Breast epithelium (tissue), 4 donors: ENCODE measurements at regions not wholly inside any gene's neighbourhood (a gene's known extent, or its start where the extent isn't known, plus 50 kb on each side); places are given as distances from the start of the nearest gene placed in this dataset.

Source experiments
- DNase-seq, 2 donors: peaks; one replicate each; pipeline ENCODE4 v3.0.0-alpha.2; 2019; ENCODE audit warnings: low spot score in 2 of 2
- H3K27ac ChIP-seq, 2 donors: fragments of 200-600 bp; sonication (generic) in 1 of 2; one replicate each; pipeline ENCODE4 v1.5.1; 2016 to 2019; ENCODE audit warnings: mild to moderate bottlenecking in 1 of 2
- H3K27me3 ChIP-seq, 2 donors: fragments of 200-600 bp; sonication (generic) in 1 of 2; one replicate each; pipeline versions ENCODE4 v1.5.1 to v1.6.0; 2017 to 2019; ENCODE audit warnings: control low read depth in 1 of 2, mild to moderate bottlenecking in 1 of 2
- H3K36me3 ChIP-seq: fragments of 200-600 bp; one replicate; pipeline ENCODE4 v1.5.1; 2019
- H3K4me1 ChIP-seq, 2 donors: fragments of 200-600 bp; sonication (generic); one replicate each; pipeline ENCODE4 v1.5.1; 2016 to 2019; ENCODE audit warnings: control low read depth in 1 of 2
- H3K4me3 ChIP-seq, 3 donors: fragments of 200-600 bp; sonication (generic); 1 replicate in 2 of 3; 2 replicates in 1 of 3; pipeline ENCODE4 v1.5.1; 2016 to 2019; ENCODE audit warnings: mild to moderate bottlenecking in 3 of 3, moderate library complexity in 2 of 3
- H3K9me3 ChIP-seq, 2 donors: fragments of 200-600 bp; sonication (generic) in 1 of 2; one replicate each; pipeline ENCODE4 v1.5.1; 2016 to 2019; ENCODE audit warnings: control low read depth in 1 of 2
- CTCF ChIP-seq, 3 donors: fragments of 450-650 bp; IDR thresholded peaks; one replicate each; pipeline ENCODE4 v1.5.1; 2016 to 2017; ENCODE audit warnings: antibody characterized with exemption in 3 of 3, mild to moderate bottlenecking in 3 of 3, moderate library complexity in 3 of 3
- POLR2A ChIP-seq: fragments of 450-650 bp; IDR thresholded peaks from one replicate; pipeline ENCODE4 v1.6.1; 2016; ENCODE audit warnings: antibody characterized with exemption, mild to moderate bottlenecking, moderate library complexity
- POLR2AphosphoS5 ChIP-seq, 3 donors: sonication (generic); formaldehyde crosslinking; IDR thresholded peaks; one replicate each; pipeline ENCODE4 v1.6.1; 2017; ENCODE audit warnings: antibody characterized with exemption in 3 of 3
- intact Hi-C: fragments of 100-400 bp; cut with DNase I; formaldehyde crosslinking; loops from one replicate; pipeline ENCODE4 v1.15.1; 2023; ENCODE audit warnings: low total_unique reads

GRCh38 chrX:20463296-20464075 is 196.8 kb upstream of the RPS6KA3 start:
- Histone ChIP-seq H3K4me1 (no peaks in the 10 kb centered on the region), H3K9me3 (no peaks in the 10 kb centered on the region), H3K4me3 (no peak overlapping the region), H3K27me3 (peaks cover 0 to 61% of the 10 kb centered on the region in 2 donors), H3K27ac (no peak overlapping the region), H3K36me3 (no peaks in the 10 kb centered on the region)
- TF ChIP-seq CTCF (IDR thresholded peaks at IDR 0.05), result no peak
- TF ChIP-seq POLR2A, result no peak
- TF ChIP-seq POLR2AphosphoS5 (IDR thresholded peaks at IDR 0.05), result no peak
- intact Hi-C loops, result no loop called here
- DNase-seq, result no peak

GRCh38 chrX:20461576-20461975 is 194.9 kb upstream of the RPS6KA3 start:
- intact Hi-C loops, result no loop called here
- DNase-seq, result no peak
- TF ChIP-seq POLR2AphosphoS5 (IDR thresholded peaks at IDR 0.05), result no peak
- no peak for TF ChIP-seq POLR2A
- no peak for TF ChIP-seq CTCF (IDR thresholded peaks at IDR 0.05)
- Histone ChIP-seq H3K9me3 (no peaks in the 10 kb centered on the region), H3K27ac (no peak overlapping the region), H3K27me3 (peaks cover 0 to 49% of the 10 kb centered on the region in 2 donors), H3K4me1 (no peaks in the 10 kb centered on the region), H3K36me3 (no peaks in the 10 kb centered on the region), H3K4me3 (no peak overlapping the region)

DNA sequence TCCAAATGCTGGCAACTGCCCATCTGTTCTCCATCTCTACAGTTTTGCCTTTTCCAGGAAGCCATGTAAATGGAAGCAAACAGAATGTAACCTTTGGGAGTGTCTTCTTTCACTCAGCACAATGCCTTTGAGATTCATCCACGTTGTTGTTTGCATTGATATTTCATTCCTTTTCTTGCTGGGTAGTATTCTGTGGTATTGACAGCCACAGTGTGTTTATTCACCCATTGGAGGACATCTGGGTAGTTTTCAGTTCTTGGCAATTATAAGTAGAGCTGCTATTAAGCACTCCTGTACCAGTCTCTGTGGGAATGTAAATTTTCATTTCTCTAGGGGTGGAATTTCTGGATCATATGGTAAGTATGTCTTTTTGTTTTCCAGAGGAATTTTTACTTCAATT is 194.3 kb upstream of the RPS6KA3 start:
- H3K27me3 ChIP-seq, result peaks cover 0 to 49% of the 10 kb centered on the region in 2 donors
- no peak for TF ChIP-seq POLR2A
- no peak for TF ChIP-seq POLR2AphosphoS5 (IDR thresholded peaks at IDR 0.05)
- TF ChIP-seq CTCF (IDR thresholded peaks at IDR 0.05), result no peak
- H3K4me1 ChIP-seq, result no peaks in the 10 kb centered on the region
- no peak for DNase-seq
- no peaks in the 10 kb centered on the region for H3K9me3 ChIP-seq
- intact Hi-C loops, result no loop called here
- H3K4me3 ChIP-seq, result no peak overlapping the region
- H3K27ac ChIP-seq, result no peak overlapping the region
- H3K36me3 ChIP-seq, result no peaks in the 10 kb centered on the region

GRCh38 chrX:20459410-20460350 is 193.0 kb upstream of the RPS6KA3 start:
- Histone ChIP-seq H3K4me1 (no peaks in the 10 kb centered on the region), H3K4me3 (no peak overlapping the region), H3K9me3 (no peaks in the 10 kb centered on the region), H3K36me3 (no peaks in the 10 kb centered on the region), H3K27ac (no peak overlapping the region), H3K27me3 (peaks cover 0 to 49% of the 10 kb centered on the region in 2 donors)
- DNase-seq, result no peak
- TF ChIP-seq POLR2AphosphoS5 (IDR thresholded peaks at IDR 0.05), result no peak
- no peak for TF ChIP-seq CTCF (IDR thresholded peaks at IDR 0.05)
- no peak for TF ChIP-seq POLR2A
- intact Hi-C loops, result no loop called here

GRCh38 chrX:20456971-20457370 is 190.3 kb upstream of the RPS6KA3 start:
- no peak for DNase-seq
- Histone ChIP-seq H3K27me3 (peaks cover 0 to 41% of the 10 kb centered on the region in 2 donors), H3K4me3 (no peak overlapping the region), H3K4me1 (no peaks in the 10 kb centered on the region), H3K27ac (no peak overlapping the region), H3K9me3 (no peaks in the 10 kb centered on the region), H3K36me3 (no peaks in the 10 kb centered on the region)
- no peak for TF ChIP-seq POLR2A
- TF ChIP-seq CTCF (IDR thresholded peaks at IDR 0.05), result no peak
- no peak for TF ChIP-seq POLR2AphosphoS5 (IDR thresholded peaks at IDR 0.05)
- intact Hi-C loops, result no loop called here
